ENCODE measurements at regions not wholly inside any gene's neighbourhood (a gene's known extent, or its start where the extent isn't known, plus 50 kb on each side); places are given as distances from the start of the nearest gene placed in this dataset.

GRCh38 chr2:223537115-223537514 lies 65.0 kb downstream of the SCG2 start:
- DNase-seq (ENCODE audit: low read depth), result no peak
- TF ChIP-seq, protein P1, sequence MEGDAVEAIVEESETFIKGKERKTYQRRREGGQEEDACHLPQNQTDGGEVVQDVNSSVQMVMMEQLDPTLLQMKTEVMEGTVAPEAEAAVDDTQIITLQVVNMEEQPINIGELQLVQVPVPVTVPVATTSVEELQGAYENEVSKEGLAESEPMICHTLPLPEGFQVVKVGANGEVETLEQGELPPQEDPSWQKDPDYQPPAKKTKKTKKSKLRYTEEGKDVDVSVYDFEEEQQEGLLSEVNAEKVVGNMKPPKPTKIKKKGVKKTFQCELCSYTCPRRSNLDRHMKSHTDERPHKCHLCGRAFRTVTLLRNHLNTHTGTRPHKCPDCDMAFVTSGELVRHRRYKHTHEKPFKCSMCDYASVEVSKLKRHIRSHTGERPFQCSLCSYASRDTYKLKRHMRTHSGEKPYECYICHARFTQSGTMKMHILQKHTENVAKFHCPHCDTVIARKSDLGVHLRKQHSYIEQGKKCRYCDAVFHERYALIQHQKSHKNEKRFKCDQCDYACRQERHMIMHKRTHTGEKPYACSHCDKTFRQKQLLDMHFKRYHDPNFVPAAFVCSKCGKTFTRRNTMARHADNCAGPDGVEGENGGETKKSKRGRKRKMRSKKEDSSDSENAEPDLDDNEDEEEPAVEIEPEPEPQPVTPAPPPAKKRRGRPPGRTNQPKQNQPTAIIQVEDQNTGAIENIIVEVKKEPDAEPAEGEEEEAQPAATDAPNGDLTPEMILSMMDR (IDR thresholded peaks at IDR 0.05; ENCODE audit: low read length, missing control alignments), result no peak
- H3K4me3 ChIP-seq (replicated peaks; ENCODE audit: low read depth, low read length), result no peak overlapping the region

DNA sequence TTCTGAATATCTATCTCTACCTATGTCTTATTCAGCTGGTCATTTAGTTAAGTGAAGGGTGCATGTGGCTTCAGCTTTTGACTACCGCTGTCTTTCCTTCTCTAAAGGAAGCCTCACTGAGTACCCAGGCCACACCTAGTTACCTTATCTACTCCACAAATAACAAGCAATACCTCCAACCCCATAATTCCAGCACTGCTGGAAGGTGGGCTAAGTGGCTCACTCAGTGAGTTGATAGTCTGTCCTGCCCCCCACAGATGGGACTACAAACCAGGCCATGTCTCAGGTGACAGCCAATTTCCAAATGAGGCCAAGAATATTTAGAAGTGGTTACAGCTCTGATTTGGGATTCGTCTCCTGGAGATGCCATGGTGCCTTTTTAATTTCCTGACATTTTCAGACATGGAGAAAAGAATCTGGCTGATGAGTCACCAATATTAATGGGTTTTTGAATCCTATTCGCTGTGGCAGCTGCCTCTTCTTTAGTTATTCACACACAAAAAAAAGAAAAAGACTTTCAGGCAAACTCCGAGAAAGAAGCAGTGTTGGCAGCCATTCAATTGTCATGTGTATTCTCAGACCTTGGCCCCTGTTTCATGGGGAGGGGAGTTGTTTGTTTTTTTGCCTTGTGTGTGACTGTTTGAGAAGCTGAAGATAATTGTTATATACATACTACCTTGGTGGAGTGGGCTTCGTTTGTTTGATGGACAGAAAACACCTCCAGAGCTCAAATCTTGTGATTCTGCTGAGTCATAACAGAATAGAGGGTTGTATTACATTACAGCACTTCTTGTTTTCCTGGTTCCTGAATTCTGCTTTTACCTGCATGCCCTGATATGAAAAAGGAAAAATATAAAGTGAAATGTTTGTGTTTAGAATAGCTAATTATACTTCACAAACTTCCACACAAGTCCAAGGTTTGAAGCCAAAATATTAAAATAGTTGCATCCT lies 64.2 kb downstream of the SCG2 start:
- TF ChIP-seq, protein P1 (IDR thresholded peaks at IDR 0.05; ENCODE audit: low read length, missing control alignments), result no peak
- H3K4me3 ChIP-seq (replicated peaks; ENCODE audit: low read depth, low read length), result no peak overlapping the region
- DNase-seq (ENCODE audit: low read depth), result peak; percentile 52

GRCh38 chr2:223538920-223539440 lies 63.2 kb downstream of the SCG2 start:
- DNase-seq (ENCODE audit: low read depth), result no peak
- H3K4me3 ChIP-seq (replicated peaks; ENCODE audit: low read depth, low read length), result no peak overlapping the region
- TF ChIP-seq, protein P1 (IDR thresholded peaks at IDR 0.05; ENCODE audit: low read length, missing control alignments), result no peak

GRCh38 chr2:223541546-223541945 lies 60.6 kb downstream of the SCG2 start:
- no peak overlapping the region for H3K4me3 ChIP-seq (replicated peaks; ENCODE audit: low read depth, low read length)
- TF ChIP-seq, protein P1 (IDR thresholded peaks at IDR 0.05; ENCODE audit: low read length, missing control alignments), result no peak
- no peak for DNase-seq (ENCODE audit: low read depth)

DNA sequence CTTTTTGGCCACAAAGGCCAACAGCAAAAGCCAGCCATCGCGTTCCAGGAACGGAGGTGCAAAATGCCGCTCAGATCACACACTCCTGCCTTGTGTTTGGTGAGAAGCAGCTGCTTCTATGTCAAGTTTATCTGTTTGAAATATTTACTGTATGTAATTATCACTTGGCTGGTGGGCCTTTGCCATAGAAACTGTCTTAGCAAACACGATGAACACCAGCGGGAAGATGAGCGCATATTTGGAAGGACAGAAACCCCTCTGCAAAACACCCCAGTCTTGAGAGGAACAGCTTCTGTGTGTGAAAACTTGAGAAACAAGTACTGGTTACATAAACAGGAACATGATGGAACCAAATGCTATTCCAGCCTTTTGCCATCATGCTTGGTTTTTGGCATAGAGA lies 59.7 kb downstream of the SCG2 start:
- no peak overlapping the region for H3K4me3 ChIP-seq (replicated peaks; ENCODE audit: low read depth, low read length)
- DNase-seq (ENCODE audit: low read depth), result no peak
- TF ChIP-seq, protein P1 (IDR thresholded peaks at IDR 0.05; ENCODE audit: low read length, missing control alignments), result no peak

- H3K4me3 ChIP-seq (replicated peaks; ENCODE audit: low read depth, low read length), result no peak overlapping the region
- no peak for DNase-seq (ENCODE audit: low read depth)
- TF ChIP-seq, protein P1 (IDR thresholded peaks at IDR 0.05; ENCODE audit: low read length, missing control alignments), result no peak
These were observed 56.8 kb downstream of the SCG2 start for GRCh38 chr2:223545406-223545805.
